Keratinocyte (primary cell): ENCODE measurements at regions not wholly inside any gene's neighbourhood (a gene's known extent, or its start where the extent isn't known, plus 50 kb on each side); places are given as distances from the start of the nearest gene placed in this dataset.

Experiments
- DNase-seq: peaks from one replicate; pipeline ENCODE4 v3.0.0-alpha.2; 2011; ENCODE audit warnings: low read depth, missing footprints, low spot score
- FAIRE-seq: peaks from 2 replicates; lab custom pipeline; 2011; peaks lifted over from hg19 to GRCh38; lab: Jason Lieb, UNC
- H2AFZ ChIP-seq: 2 replicates; pipeline ENCODE4 v1.6.0; 2012; ENCODE audit warnings: low read length, control low read depth, inconsistent platforms; ENCODE audit not compliant: control insufficient read depth
- H3K27ac ChIP-seq: 2 replicates; pipeline ENCODE4 v1.5.1; 2011; ENCODE audit warnings: low read length; ENCODE audit not compliant: control insufficient read depth, insufficient read depth
- H3K27me3 ChIP-seq: 3 replicates; pipeline ENCODE4 v1.6.0; 2011; ENCODE audit warnings: low read length; ENCODE audit not compliant: control insufficient read depth, insufficient read depth; ENCODE audit errors: extremely low read depth
- H3K36me3 ChIP-seq, 2 experiments: 2 replicates in 1 of 2; 3 replicates in 1 of 2; pipeline ENCODE4 v1.5.1; 2011; ENCODE audit warnings: low read length in 2 of 2, mild to moderate bottlenecking in 1 of 2; ENCODE audit not compliant: control insufficient read depth in 2 of 2, insufficient read depth in 2 of 2; ENCODE audit errors: extremely low read depth in 1 of 2
- H3K4me1 ChIP-seq: 3 replicates; pipeline ENCODE4 v1.5.1; 2011; ENCODE audit warnings: low read length; ENCODE audit not compliant: control insufficient read depth, insufficient read depth; ENCODE audit errors: extremely low read depth
- H3K4me2 ChIP-seq: 3 replicates; pipeline ENCODE4 v1.6.0; 2011; ENCODE audit warnings: low read depth, low read length; ENCODE audit not compliant: control insufficient read depth, insufficient read depth; ENCODE audit errors: extremely low read depth
- H3K4me3 ChIP-seq, 3 experiments: fragments of 200-600 bp in 1 of 3; sonication (generic) in 1 of 3; 2 replicates in 2 of 3; 3 replicates in 1 of 3; pipeline ENCODE4 v1.5.1; 2011 to 2016; ENCODE audit warnings: low read length in 3 of 3, mild to moderate bottlenecking in 3 of 3, control low read depth in 2 of 3, inconsistent platforms in 1 of 3, low read depth in 1 of 3, mixed read lengths in 1 of 3, mixed run types in 1 of 3, moderate library complexity in 1 of 3; ENCODE audit not compliant: control insufficient read depth in 2 of 3, insufficient read depth in 2 of 3; ENCODE audit errors: extremely low read depth in 1 of 3
- H3K79me2 ChIP-seq: 2 replicates; pipeline ENCODE4 v1.6.0; 2012; ENCODE audit warnings: low read length; ENCODE audit not compliant: control insufficient read depth, insufficient read depth
- H3K9ac ChIP-seq: 3 replicates; pipeline ENCODE4 v1.6.0; 2011; ENCODE audit warnings: low read length; ENCODE audit not compliant: control insufficient read depth, insufficient read depth; ENCODE audit errors: extremely low read depth
- H3K9me1 ChIP-seq: 3 replicates; pipeline ENCODE4 v1.6.0; 2011; ENCODE audit warnings: low read length; ENCODE audit not compliant: control insufficient read depth, insufficient read depth; ENCODE audit errors: extremely low read depth
- H3K9me3 ChIP-seq: 2 replicates; pipeline ENCODE4 v1.5.1; 2012; ENCODE audit warnings: low read depth, low read length; ENCODE audit not compliant: control insufficient read depth
- H4K20me1 ChIP-seq: 3 replicates; pipeline ENCODE4 v1.6.0; 2011; ENCODE audit warnings: low read length; ENCODE audit not compliant: control insufficient read depth, insufficient read depth; ENCODE audit errors: extremely low read depth
- CTCF ChIP-seq, 3 experiments: IDR thresholded peaks in 1 of 3; conservative IDR thresholded peaks in 1 of 3; optimal IDR thresholded peaks in 1 of 3; 2 replicates in 2 of 3; 3 replicates in 1 of 3; pipeline versions ENCODE3 to v1.5.1; 2011; ENCODE audit warnings: low read length in 3 of 3, mild to moderate bottlenecking in 3 of 3, moderate library complexity in 2 of 3, control low read depth in 1 of 3, inconsistent platforms in 1 of 3; ENCODE audit not compliant: insufficient read depth in 2 of 3; ENCODE audit errors: extremely low read depth in 1 of 3
- EZH2 ChIP-seq: IDR thresholded peaks from one replicate; pipeline ENCODE4 v1.6.1; 2012; ENCODE audit warnings: inconsistent platforms, mild to moderate bottlenecking, low read length, moderate library complexity
- dilution Hi-C: fragments of 300-500 bp; cut with MboI; formaldehyde crosslinking; loops from one replicate; pipeline ENCODE4 v1.7.0; 2020; ENCODE audit warnings: low sequenced_read_pairs; ENCODE audit not compliant: extremely low pct_ligation_motif_present

GRCh38 chr6:14977747-14978382 lies 268.0 kb upstream of the JARID2 start:
- Histone ChIP-seq H3K9ac (no peak overlapping the region), H3K36me3 (no peaks in the 10 kb centered on the region), H2AFZ (no peak overlapping the region), H4K20me1 (no peaks in the 10 kb centered on the region), H3K4me2 (no peak overlapping the region), H3K9me1 (no peaks in the 10 kb centered on the region), H3K79me2 (no peaks in the 10 kb centered on the region), H3K27ac (no peak overlapping the region), H3K27me3 (no peaks in the 10 kb centered on the region), H3K9me3 (no peaks in the 10 kb centered on the region), H3K4me3 (no peak overlapping the region), H3K4me1 (no peaks in the 10 kb centered on the region)
- FAIRE-seq (no peak), DNase-seq (no peak)
- dilution Hi-C loops: no loop called here
- TF ChIP-seq CTCF (optimal IDR thresholded peaks at IDR 0.05 in 1 of 3, IDR thresholded peaks at IDR 0.05 in 1 of 3, conservative IDR thresholded peaks at IDR 0.05 in 1 of 3; ENCODE audit: extremely low read depth in 1 of 3, insufficient read depth in 2 of 3, low read length in 3 of 3) (no peak), EZH2 (no peak)

- no peak for FAIRE-seq
- dilution Hi-C loops: no loop called here
Measured at GRCh38 chr6:14981960-14982359, 263.9 kb upstream of the JARID2 start.

More at GRCh38 chr6:14981960-14982359, 263.9 kb upstream of the JARID2 start:
- TF ChIP-seq CTCF (optimal IDR thresholded peaks at IDR 0.05 in 1 of 3, IDR thresholded peaks at IDR 0.05 in 1 of 3, conservative IDR thresholded peaks at IDR 0.05 in 1 of 3; ENCODE audit: extremely low read depth in 1 of 3, insufficient read depth in 2 of 3, low read length in 3 of 3) (no peak), EZH2 (no peak)
- no peaks in the 10 kb centered on the region for H3K79me2 ChIP-seq
- no peaks in the 10 kb centered on the region for H3K9me3 ChIP-seq
- no peak overlapping the region for H3K9ac ChIP-seq
- H3K9me1 ChIP-seq: no peaks in the 10 kb centered on the region
- H3K4me1 ChIP-seq: peaks cover 3% of the 10 kb centered on the region
- no peak overlapping the region for H2AFZ ChIP-seq
- no peak overlapping the region for H3K27ac ChIP-seq
- no peak overlapping the region for H3K4me2 ChIP-seq
- H4K20me1 ChIP-seq: no peaks in the 10 kb centered on the region
- no peak overlapping the region for H3K4me3 ChIP-seq
- no peak for DNase-seq
- no peaks in the 10 kb centered on the region for H3K27me3 ChIP-seq
- H3K36me3 ChIP-seq: no peaks in the 10 kb centered on the region
